ENCODE measurements at regions not wholly inside any gene's neighbourhood (a gene's known extent, or its start where the extent isn't known, plus 50 kb on each side); places are given as distances from the start of the nearest gene placed in this dataset.

DNA sequence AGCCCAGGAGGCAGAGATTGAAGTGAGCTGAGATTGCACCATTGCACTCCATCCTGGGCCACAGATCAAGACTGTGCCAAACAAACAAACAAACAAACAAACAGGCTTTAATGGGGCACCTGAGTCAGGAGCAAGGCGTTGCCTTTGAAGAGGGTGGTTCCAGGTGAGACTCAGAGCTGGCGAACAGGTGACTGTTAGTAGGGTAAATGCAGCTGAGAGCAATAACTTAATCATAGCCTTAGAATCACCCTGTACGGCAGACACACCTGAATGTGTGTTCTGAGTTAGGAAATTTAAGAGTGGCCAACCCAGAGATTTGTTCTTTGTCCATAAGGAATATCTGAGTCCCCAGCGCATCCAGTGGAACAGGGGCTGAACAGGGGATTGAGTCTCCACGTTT lies 440.4 kb downstream of the RPS6KC1 start:
- TF ChIP-seq, protein P1, sequence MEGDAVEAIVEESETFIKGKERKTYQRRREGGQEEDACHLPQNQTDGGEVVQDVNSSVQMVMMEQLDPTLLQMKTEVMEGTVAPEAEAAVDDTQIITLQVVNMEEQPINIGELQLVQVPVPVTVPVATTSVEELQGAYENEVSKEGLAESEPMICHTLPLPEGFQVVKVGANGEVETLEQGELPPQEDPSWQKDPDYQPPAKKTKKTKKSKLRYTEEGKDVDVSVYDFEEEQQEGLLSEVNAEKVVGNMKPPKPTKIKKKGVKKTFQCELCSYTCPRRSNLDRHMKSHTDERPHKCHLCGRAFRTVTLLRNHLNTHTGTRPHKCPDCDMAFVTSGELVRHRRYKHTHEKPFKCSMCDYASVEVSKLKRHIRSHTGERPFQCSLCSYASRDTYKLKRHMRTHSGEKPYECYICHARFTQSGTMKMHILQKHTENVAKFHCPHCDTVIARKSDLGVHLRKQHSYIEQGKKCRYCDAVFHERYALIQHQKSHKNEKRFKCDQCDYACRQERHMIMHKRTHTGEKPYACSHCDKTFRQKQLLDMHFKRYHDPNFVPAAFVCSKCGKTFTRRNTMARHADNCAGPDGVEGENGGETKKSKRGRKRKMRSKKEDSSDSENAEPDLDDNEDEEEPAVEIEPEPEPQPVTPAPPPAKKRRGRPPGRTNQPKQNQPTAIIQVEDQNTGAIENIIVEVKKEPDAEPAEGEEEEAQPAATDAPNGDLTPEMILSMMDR (optimal IDR thresholded peaks at IDR 0.05 in 1 of 3, IDR thresholded peaks at IDR 0.05 in 1 of 3, conservative IDR thresholded peaks at IDR 0.05 in 1 of 3; ENCODE audit: extremely low read depth in 1 of 3, insufficient read depth in 2 of 3, low read length in 3 of 3), result no peak
- no peak for TF ChIP-seq EZH2 (IDR thresholded peaks at IDR 0.05; ENCODE audit: low read length)
